OCI-LY1 (cell line): ENCODE measurements at regions not wholly inside any gene's neighbourhood (a gene's known extent, or its start where the extent isn't known, plus 50 kb on each side); places are given as distances from the start of the nearest gene placed in this dataset.

Experiments
- CTCF ChIP-seq: fragments of 200-600 bp; sonication (generic), shearing (Covaris generic); IDR thresholded peaks from 2 replicates; pipeline ENCODE4 v1.5.1; 2017; ENCODE audit warnings: mild to moderate bottlenecking, antibody characterized with exemption, low read length, moderate library complexity, mixed read lengths
- EZH2 ChIP-seq: fragments of 200-600 bp; sonication (generic), shearing (Covaris generic); IDR thresholded peaks from 2 replicates; pipeline ENCODE4 v1.8.0; 2017; ENCODE audit warnings: borderline replicate concordance, mixed run types, mild to moderate bottlenecking, antibody characterized with exemption, low read length, moderate library complexity, mixed read lengths

GRCh38 chr3:147645761-147646160 is 236.6 kb downstream of the ZIC1 start:
- TF ChIP-seq CTCF (no peak), EZH2 (no peak)
